GM21423 (cell line): ENCODE measurements at regions not wholly inside any gene's neighbourhood (a gene's known extent, or its start where the extent isn't known, plus 50 kb on each side); places are given as distances from the start of the nearest gene placed in this dataset.
A peak's percentile ranks its signal among the peaks of the same experiment; 100 is the strongest.

Source experiments
- ATAC-seq: cut with Tn5 transposase; IDR thresholded peaks from one replicate; pipeline ENCODE4 v1.9.1; 2021; ENCODE audit warnings: mild to moderate bottlenecking, moderate library complexity; ENCODE audit not compliant: unreplicated experiment

DNA sequence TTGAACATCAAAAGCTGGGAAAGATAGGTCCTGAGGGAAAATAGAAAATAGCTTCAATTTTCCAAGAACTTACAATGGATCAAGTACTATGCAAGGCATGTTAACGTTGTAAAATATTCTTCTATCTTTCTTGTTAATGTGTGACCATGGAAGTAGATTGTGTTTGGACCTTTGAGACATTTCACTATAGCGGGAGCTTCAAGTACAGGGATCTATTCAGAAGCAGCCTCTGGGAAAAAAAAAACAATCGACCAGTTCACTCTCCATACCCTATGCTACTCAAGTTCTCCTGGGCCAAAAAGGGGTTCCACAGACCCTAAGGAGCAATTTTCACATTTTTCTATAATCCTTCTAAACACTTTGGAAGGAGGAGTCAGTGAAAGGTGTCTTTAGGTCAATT is 54.1 kb upstream of the ATP10B start:
- ATAC-seq: no peak

DNA sequence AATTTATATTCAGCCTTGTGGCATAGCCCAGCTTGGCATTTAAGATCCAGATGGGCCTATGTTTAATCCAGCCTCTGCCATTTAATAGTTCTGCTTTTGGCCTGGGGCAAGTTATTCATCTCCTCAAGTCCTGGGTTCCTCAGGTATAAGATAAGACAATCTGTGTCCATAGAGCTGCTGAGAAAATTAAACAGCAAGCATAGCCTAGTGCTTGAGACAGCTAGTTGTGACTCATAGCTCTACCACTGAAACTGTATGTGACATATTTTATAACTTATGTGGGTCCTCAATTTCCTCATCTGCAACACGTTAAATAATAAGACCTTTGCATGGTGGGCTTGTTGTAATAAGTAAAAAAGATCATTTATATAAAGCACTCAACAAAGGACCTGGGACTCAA is 53.3 kb upstream of the ATP10B start:
- ATAC-seq: peak; percentile 66

DNA sequence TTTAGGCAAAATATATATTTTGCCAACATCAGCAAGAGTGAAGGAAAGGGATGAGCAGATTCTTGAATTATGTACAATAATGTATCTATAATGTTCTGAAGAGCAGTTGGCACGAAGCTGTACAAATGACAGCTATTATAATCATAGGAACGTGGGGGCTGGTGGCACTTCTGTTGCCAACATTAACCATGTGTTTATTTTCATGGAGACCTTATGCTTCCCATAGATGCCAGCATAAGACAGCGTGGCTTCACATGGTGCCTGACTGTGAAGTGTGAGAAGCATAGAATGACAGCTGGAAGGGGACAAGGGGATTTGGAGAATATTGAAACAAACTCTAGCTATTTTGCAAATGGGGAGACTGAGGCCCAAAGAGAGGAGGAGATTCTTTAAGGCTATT is 52.6 kb upstream of the ATP10B start:
- ATAC-seq: no peak

DNA sequence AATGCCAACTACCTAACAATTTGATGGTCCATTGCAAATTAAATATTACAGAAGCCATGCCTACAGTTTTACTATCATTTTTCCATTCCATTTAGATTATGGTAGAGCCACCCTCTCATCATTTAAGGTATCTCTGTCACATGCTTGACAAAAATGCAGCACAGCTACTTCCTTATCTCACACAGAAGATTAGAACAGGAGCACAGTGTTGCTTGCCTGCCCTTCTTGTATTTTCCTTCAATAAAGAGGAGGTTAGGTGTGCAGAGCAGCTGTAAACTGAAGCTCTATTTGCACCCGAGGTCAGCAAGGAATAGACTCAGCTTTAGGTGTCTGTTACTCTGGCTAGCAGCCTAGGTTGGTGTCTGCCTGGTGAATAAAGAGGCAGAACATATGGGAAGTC is 51.5 kb upstream of the ATP10B start:
- ATAC-seq: no peak

DNA sequence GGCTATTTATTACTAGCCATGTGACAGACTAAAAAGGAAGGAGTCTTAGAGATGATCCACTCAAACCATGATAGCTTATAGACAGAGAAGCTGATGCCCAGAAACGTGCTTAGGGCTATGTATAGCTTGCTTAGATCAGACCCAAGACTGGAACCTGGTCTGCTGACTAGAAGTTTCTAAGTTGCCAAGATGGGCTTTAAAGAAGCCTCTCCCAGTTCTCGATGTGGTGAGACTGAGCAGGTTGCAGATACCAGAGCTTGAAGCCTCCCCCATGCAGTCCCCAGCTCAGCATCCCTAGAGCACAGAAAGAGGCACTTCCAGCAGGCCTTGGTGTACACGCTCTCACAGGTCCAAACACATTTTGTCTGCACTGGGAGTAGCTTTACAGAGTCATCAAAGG is 51.1 kb upstream of the ATP10B start:
- no peak for ATAC-seq
